ENCODE measurements at regions not wholly inside any gene's neighbourhood (a gene's known extent, or its start where the extent isn't known, plus 50 kb on each side); places are given as distances from the start of the nearest gene placed in this dataset.
"Not testable (repeated sequence)": the region's sequence is repeated elsewhere in the genome, so short reads cannot be mapped to it uniquely, and the experiment has no call there.

DNA sequence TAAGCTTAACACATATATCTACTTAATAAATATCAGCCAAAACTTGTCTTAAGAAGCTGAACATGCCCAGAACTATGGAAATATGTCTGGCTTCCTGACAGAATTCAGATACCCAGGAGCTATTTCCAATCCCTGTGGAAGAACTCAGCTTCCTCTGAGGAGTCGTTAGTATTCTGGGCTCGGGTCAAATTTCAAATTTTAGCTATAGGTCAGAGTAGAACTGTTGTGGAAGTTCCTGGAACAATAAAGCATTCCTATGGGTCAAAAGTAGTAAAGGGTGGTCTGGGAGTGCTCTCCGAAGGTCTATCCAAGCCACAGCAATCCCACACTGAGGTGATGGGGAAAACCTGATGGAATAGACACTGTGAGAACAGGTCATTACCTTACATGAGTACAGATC lies 342.7 kb upstream of the CHST9 start:
- DNase-seq (ENCODE audit: insufficient read length, low spot score) (no peak), FAIRE-seq (no peak)
- TF ChIP-seq, protein P1, sequence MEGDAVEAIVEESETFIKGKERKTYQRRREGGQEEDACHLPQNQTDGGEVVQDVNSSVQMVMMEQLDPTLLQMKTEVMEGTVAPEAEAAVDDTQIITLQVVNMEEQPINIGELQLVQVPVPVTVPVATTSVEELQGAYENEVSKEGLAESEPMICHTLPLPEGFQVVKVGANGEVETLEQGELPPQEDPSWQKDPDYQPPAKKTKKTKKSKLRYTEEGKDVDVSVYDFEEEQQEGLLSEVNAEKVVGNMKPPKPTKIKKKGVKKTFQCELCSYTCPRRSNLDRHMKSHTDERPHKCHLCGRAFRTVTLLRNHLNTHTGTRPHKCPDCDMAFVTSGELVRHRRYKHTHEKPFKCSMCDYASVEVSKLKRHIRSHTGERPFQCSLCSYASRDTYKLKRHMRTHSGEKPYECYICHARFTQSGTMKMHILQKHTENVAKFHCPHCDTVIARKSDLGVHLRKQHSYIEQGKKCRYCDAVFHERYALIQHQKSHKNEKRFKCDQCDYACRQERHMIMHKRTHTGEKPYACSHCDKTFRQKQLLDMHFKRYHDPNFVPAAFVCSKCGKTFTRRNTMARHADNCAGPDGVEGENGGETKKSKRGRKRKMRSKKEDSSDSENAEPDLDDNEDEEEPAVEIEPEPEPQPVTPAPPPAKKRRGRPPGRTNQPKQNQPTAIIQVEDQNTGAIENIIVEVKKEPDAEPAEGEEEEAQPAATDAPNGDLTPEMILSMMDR (IDR thresholded peaks at IDR 0.05; ENCODE audit: insufficient read depth, missing control alignments): no peak

- TF ChIP-seq, protein P1 (IDR thresholded peaks at IDR 0.05; ENCODE audit: insufficient read depth, missing control alignments): no peak
- FAIRE-seq (no peak), DNase-seq (ENCODE audit: insufficient read length, low spot score) (no peak)
Observed at GRCh38 chr18:27520401-27520800, 335.3 kb upstream of the CHST9 start.

DNA sequence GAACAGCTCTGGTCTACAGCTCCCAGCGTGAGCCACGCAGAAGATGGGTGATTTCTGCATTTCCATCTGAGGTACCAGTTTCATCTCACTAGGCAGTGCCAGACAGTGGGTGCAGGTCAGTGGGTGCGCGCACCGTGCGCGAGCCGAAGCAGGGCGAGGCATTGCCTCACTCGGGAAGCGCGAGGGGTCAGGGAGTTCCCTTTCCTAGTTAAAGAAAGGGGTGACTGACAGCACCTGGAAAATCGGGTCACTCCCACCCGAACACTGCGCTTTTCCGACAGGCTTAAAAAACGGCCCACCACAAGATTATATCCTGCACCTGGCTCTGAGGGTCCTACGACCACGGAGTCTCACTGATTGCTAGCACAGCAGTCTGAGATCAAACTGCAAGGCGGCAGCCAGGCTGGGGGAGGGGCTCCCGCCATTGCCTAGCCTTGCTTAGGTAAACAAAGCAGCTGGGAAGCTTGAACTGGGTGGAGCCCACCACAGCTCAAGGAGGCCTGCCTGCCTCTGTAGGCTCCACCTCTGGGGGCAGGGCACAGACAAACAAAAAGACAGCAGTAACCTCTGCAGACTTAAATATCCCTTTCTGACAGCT lies 325.0 kb upstream of the CHST9 start:
- FAIRE-seq; DNase-seq (ENCODE audit: insufficient read length, low spot score): not testable (repeated sequence)

DNA sequence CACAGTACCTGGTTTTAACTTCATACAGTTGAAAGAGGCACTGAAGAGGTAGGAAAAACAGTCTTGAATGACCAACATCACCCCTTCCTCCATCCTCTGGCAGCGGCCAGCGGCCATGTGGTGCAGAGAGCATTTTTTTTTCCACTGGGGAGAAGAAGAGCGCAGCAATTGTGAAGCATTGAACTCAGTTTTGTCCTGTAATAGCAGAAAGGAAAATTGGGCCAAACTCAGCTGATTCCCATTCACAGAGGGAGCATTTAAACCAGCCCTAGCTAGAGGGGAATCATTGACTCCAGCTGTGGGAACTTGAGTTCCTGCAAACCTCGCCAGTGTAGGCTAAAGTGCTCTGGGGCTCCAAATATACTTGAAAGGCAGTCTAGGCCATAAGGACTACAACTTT lies 316.6 kb upstream of the CHST9 start:
- FAIRE-seq (no peak), DNase-seq (ENCODE audit: insufficient read length, low spot score) (no peak)
- TF ChIP-seq, protein P1 (IDR thresholded peaks at IDR 0.05; ENCODE audit: insufficient read depth, missing control alignments): no peak

DNA sequence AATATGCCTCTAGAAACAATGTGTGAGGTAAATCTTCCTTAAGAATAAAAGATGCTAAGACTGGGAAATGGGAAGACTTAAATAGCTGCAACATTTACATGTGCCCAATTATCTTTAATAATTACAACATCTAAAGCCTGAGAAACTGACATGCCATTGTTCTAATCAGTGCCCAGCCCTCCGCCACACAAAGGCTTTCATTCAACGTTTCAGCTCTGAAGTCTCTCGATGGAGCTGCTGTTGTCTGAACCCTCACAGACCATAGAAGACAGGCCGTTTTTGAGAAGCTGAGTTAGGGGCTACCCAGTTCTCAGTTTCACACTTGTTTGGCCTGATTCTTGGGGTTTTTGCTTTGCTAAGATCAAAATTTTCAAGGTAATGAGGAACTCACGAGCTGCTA lies 315.4 kb upstream of the CHST9 start:
- TF ChIP-seq, protein P1 (IDR thresholded peaks at IDR 0.05; ENCODE audit: insufficient read depth, missing control alignments): no peak
- no peak for DNase-seq (ENCODE audit: insufficient read length, low spot score)
- no peak for FAIRE-seq

GRCh38 chr18:27497246-27497645 lies 312.1 kb upstream of the CHST9 start:
- FAIRE-seq (no peak), DNase-seq (ENCODE audit: insufficient read length, low spot score) (no peak)
- TF ChIP-seq, protein P1 (IDR thresholded peaks at IDR 0.05; ENCODE audit: insufficient read depth, missing control alignments): no peak

- no peak for DNase-seq (ENCODE audit: insufficient read length, low spot score)
- TF ChIP-seq, protein P1 (IDR thresholded peaks at IDR 0.05; ENCODE audit: insufficient read depth, missing control alignments): no peak
- FAIRE-seq: no peak
Observed at GRCh38 chr18:27493182-27493581, 308.1 kb upstream of the CHST9 start.

DNA sequence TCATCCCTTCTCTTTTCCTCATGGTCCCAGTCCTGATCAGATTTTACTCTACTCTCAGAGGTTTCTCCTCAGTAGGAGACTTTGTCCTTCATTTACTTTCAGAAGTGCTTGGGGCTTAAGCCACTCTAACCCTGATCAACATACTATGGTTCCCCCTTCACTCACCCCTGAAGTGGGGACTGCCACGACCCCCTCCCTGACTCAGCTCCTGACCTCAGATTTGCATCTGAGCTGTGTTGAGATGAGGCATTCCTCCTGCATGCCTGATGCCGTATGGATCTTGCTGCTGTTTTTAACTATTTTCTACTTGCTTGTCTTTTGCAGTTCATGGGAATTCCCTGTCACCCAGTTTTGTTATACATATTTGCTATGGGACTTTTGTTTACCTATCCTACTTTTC lies 306.7 kb upstream of the CHST9 start:
- TF ChIP-seq, protein P1 (IDR thresholded peaks at IDR 0.05; ENCODE audit: insufficient read depth, missing control alignments): no peak
- no peak for DNase-seq (ENCODE audit: insufficient read length, low spot score)
- no peak for FAIRE-seq
